Panc1 (cell line): ENCODE measurements at regions not wholly inside any gene's neighbourhood (a gene's known extent, or its start where the extent isn't known, plus 50 kb on each side); places are given as distances from the start of the nearest gene placed in this dataset.

Source experiments
- ATAC-seq: fragments of 200-7000 bp; cut with Tn5 transposase; 2 replicates; pipeline ENCODE4 v1.9.1; 2020; ENCODE audit warnings: mild to moderate bottlenecking, moderate library complexity
- BruUV-seq: library from RNA; stranded (reverse); fragments of 400-500 nt; replicated peaks from 2 replicates; lab custom pipeline; 2021; lab: Mats Ljungman, UMichigan
- CTCF ChIA-PET: fragments of 300-600 bp; sonication (Branson Sonifier 250); formaldehyde crosslinking; loops from one replicate; lab custom pipeline; 2022; ENCODE audit warnings: antibody characterized with exemption; lab: Charles Lee
- POLR2A ChIA-PET: fragments of 300-600 bp; sonication (Branson Sonifier 250); formaldehyde crosslinking; loops from one replicate; lab custom pipeline; 2022; ENCODE audit warnings: antibody characterized with exemption; lab: Charles Lee
- DNase-seq: peaks from one replicate; pipeline ENCODE4 v3.0.0-alpha.2; 2010; ENCODE audit warnings: low read depth, low spot score
- H3K27ac ChIP-seq: 2 replicates; pipeline ENCODE4 v1.5.1; 2011; ENCODE audit warnings: mild to moderate bottlenecking, low read length, inconsistent platforms
- H3K27me3 ChIP-seq: fragments of 200-500 bp; sonication (Bioruptor generic); 2 replicates; pipeline ENCODE4 v1.6.0; 2014; ENCODE audit warnings: low read length, inconsistent platforms; ENCODE audit not compliant: control insufficient read depth, insufficient read depth
- H3K36me3 ChIP-seq: fragments of 200-500 bp; sonication (Bioruptor generic); 2 replicates; pipeline ENCODE4 v1.5.1; 2014; ENCODE audit warnings: inconsistent platforms, mild to moderate bottlenecking, low read length, moderate library complexity; ENCODE audit not compliant: control insufficient read depth, insufficient read depth
- H3K4me1 ChIP-seq: 2 replicates; pipeline ENCODE4 v1.5.1; 2011; ENCODE audit warnings: inconsistent platforms, mild to moderate bottlenecking, low read length, moderate library complexity; ENCODE audit not compliant: control insufficient read depth, insufficient read depth
- H3K4me3 ChIP-seq, 2 experiments: 2 replicates each; pipeline ENCODE4 v1.5.1; 2011 to 2012; ENCODE audit warnings: low read depth in 2 of 2, low read length in 2 of 2, mild to moderate bottlenecking in 2 of 2, inconsistent platforms in 1 of 2, moderate library complexity in 1 of 2
- H3K9me3 ChIP-seq: fragments of 200-500 bp; sonication (Bioruptor generic); 2 replicates; pipeline ENCODE4 v1.5.1; 2014; ENCODE audit warnings: low read depth, mild to moderate bottlenecking, inconsistent platforms, low read length, moderate library complexity; ENCODE audit not compliant: control insufficient read depth, insufficient read depth
- POLR2AphosphoS5 ChIP-seq: IDR thresholded peaks from 2 replicates; pipeline ENCODE4 v1.6.1; 2012; ENCODE audit warnings: mild to moderate bottlenecking, low read depth, low read length, moderate library complexity
- REST ChIP-seq, 2 experiments: IDR thresholded peaks; 2 replicates each; pipeline ENCODE4 v1.6.1; 2011 to 2012; ENCODE audit warnings: low read depth in 2 of 2, control low read depth in 1 of 2, low read length in 1 of 2, mild to moderate bottlenecking in 1 of 2, moderate library complexity in 1 of 2; ENCODE audit not compliant: insufficient read depth in 1 of 2
- SIN3A ChIP-seq: IDR thresholded peaks from 2 replicates; pipeline ENCODE4 v1.6.1; 2012; ENCODE audit warnings: low read depth, mild to moderate bottlenecking, low read length, moderate library complexity, borderline replicate concordance; ENCODE audit not compliant: insufficient read depth
- TCF7L2 ChIP-seq: IDR thresholded peaks from 2 replicates; pipeline ENCODE4 v1.6.1; 2011; ENCODE audit warnings: mild to moderate bottlenecking, low read depth, low read length, inconsistent platforms
- in situ Hi-C: cut with HindIII; loops from 2 replicates; pipeline ENCODE4 v1.10.0; 2016; ENCODE audit warnings: low sequenced_read_pairs, low pct_unique_long_range_greater_than_20kb
- intact Hi-C: fragments of 100-400 bp; cut with micrococcal nuclease; formaldehyde crosslinking; loops from one replicate; pipeline ENCODE4 v1.10.0; 2022; ENCODE audit not compliant: unreplicated experiment
- TF ChIP-seq, protein P1 (sequence below): fragments of 450-650 bp; IDR thresholded peaks from 2 replicates; pipeline ENCODE4 v1.5.1; 2017; ENCODE audit warnings: mild to moderate bottlenecking

- in situ Hi-C loops (no loop called here), intact Hi-C loops (no loop called here)
- no peak for TF ChIP-seq SIN3A
- TF ChIP-seq TCF7L2: no peak
- no peak for TF ChIP-seq POLR2AphosphoS5
- TF ChIP-seq, protein P1, sequence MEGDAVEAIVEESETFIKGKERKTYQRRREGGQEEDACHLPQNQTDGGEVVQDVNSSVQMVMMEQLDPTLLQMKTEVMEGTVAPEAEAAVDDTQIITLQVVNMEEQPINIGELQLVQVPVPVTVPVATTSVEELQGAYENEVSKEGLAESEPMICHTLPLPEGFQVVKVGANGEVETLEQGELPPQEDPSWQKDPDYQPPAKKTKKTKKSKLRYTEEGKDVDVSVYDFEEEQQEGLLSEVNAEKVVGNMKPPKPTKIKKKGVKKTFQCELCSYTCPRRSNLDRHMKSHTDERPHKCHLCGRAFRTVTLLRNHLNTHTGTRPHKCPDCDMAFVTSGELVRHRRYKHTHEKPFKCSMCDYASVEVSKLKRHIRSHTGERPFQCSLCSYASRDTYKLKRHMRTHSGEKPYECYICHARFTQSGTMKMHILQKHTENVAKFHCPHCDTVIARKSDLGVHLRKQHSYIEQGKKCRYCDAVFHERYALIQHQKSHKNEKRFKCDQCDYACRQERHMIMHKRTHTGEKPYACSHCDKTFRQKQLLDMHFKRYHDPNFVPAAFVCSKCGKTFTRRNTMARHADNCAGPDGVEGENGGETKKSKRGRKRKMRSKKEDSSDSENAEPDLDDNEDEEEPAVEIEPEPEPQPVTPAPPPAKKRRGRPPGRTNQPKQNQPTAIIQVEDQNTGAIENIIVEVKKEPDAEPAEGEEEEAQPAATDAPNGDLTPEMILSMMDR: no peak
- TF ChIP-seq REST (IDR thresholded peaks at IDR 0.05; ENCODE audit: insufficient read depth in 1 of 2, low read depth in 2 of 2, low read length in 1 of 2): no peak
- Histone ChIP-seq H3K36me3 (no peaks in the 10 kb centered on the region), H3K27me3 (no peaks in the 10 kb centered on the region), H3K4me3 (no peak overlapping the region), H3K9me3 (no peaks in the 10 kb centered on the region), H3K27ac (no peak overlapping the region), H3K4me1 (no peaks in the 10 kb centered on the region)
- no peak for DNase-seq
- BruUV-seq: no TSS peak
- ChIA-PET POLR2A (no interaction called here), CTCF (no interaction called here)
- ATAC-seq: no peak
Measured at GRCh38 chr14:58769771-58770170, 132.0 kb downstream of the DACT1 start.

DNA sequence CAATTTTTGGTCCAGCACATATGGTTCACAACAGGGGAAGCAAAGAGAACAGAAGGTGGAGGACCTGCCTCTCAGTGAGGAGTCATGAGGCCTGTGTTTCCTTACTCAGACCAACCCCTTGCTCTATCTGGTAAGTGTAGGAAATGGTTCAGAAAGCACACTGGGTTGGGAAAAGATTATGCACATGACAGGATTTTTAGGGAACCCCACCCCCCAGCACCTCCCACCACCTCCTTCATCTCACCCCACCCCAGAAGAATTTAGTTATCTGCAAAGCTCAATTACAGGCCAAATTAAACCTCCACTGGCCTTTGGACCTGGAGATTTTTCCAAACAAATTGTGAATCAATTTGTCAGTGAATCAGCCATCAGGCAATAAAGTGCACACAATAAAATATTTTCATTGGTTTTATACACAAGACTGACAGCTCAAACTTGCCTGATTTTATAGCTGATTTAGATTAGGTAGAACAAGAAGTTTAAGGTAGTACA, 132.8 kb downstream of the DACT1 start:
- H3K27ac ChIP-seq: no peak overlapping the region
- H3K27me3 ChIP-seq: no peaks in the 10 kb centered on the region
- ATAC-seq (no peak), DNase-seq (no peak)
- ChIA-PET POLR2A (no interaction called here), CTCF (no interaction called here)
- no peak overlapping the region for H3K4me3 ChIP-seq
- intact Hi-C loops (no loop called here), in situ Hi-C loops (no loop called here)
- H3K36me3 ChIP-seq: no peaks in the 10 kb centered on the region
- no TSS peak for BruUV-seq
- H3K4me1 ChIP-seq: no peaks in the 10 kb centered on the region
- TF ChIP-seq, protein P1: no peak
- TF ChIP-seq TCF7L2 (no peak), POLR2AphosphoS5 (no peak), REST (IDR thresholded peaks at IDR 0.05; ENCODE audit: insufficient read depth in 1 of 2, low read depth in 2 of 2, low read length in 1 of 2) (no peak), SIN3A (no peak)
- no peaks in the 10 kb centered on the region for H3K9me3 ChIP-seq
